Trophoblast cell (in vitro differentiated cells and primary cell): ENCODE measurements at regions not wholly inside any gene's neighbourhood (a gene's known extent, or its start where the extent isn't known, plus 50 kb on each side); places are given as distances from the start of the nearest gene placed in this dataset.

Experiments used
- DNase-seq, 2 donors: peaks; one replicate each; pipeline ENCODE4 v3.0.0-alpha.2; 2016
- H2AFZ ChIP-seq: 2 replicates; pipeline ENCODE4 v1.6.1; 2013; ENCODE audit warnings: low read length, moderate library complexity, mild to moderate bottlenecking; ENCODE audit not compliant: insufficient read depth, poor library complexity
- H2AK5ac ChIP-seq: 2 replicates; pipeline ENCODE4 v1.6.1; 2013; ENCODE audit warnings: mild to moderate bottlenecking, low read length
- H2BK120ac ChIP-seq: 2 replicates; pipeline ENCODE4 v1.6.1; 2013; ENCODE audit warnings: low read length, mild to moderate bottlenecking, moderate library complexity; ENCODE audit not compliant: insufficient read depth, poor library complexity
- H2BK12ac ChIP-seq: 2 replicates; pipeline ENCODE4 v1.6.1; 2013; ENCODE audit warnings: mild to moderate bottlenecking, low read length, moderate library complexity
- H2BK5ac ChIP-seq: 2 replicates; pipeline ENCODE4 v1.6.1; 2013; ENCODE audit warnings: low read length, low read depth, moderate library complexity, mild to moderate bottlenecking; ENCODE audit not compliant: poor library complexity
- H3K14ac ChIP-seq: 2 replicates; pipeline ENCODE4 v1.6.1; 2013; ENCODE audit warnings: mild to moderate bottlenecking, low read length
- H3K18ac ChIP-seq: 2 replicates; pipeline ENCODE4 v1.6.1; 2013; ENCODE audit warnings: mild to moderate bottlenecking, low read length
- H3K23ac ChIP-seq: 2 replicates; pipeline ENCODE4 v1.6.1; 2013; ENCODE audit warnings: low read length
- H3K27ac ChIP-seq: 2 replicates; pipeline ENCODE4 v1.5.1; 2013; ENCODE audit warnings: low read depth, mild to moderate bottlenecking, inconsistent platforms, low read length, moderate library complexity
- H3K27me3 ChIP-seq: 2 replicates; pipeline ENCODE4 v1.6.1; 2013; ENCODE audit warnings: inconsistent platforms, mild to moderate bottlenecking, low read length, moderate library complexity; ENCODE audit not compliant: insufficient read depth
- H3K36me3 ChIP-seq, 2 experiments: 1 replicate in 1 of 2; 2 replicates in 1 of 2; pipeline ENCODE4 v1.6.1; 2013; ENCODE audit warnings: low read length in 2 of 2, mild to moderate bottlenecking in 2 of 2, moderate library complexity in 1 of 2; ENCODE audit not compliant: insufficient read depth in 2 of 2, control insufficient read depth in 1 of 2
- H3K4ac ChIP-seq: 2 replicates; pipeline ENCODE4 v1.6.1; 2013; ENCODE audit warnings: low read depth, mild to moderate bottlenecking, low read length, moderate library complexity
- H3K4me1 ChIP-seq, 2 experiments: 1 replicate in 1 of 2; 2 replicates in 1 of 2; pipeline ENCODE4 v1.6.1; 2013; ENCODE audit warnings: low read length in 2 of 2, mild to moderate bottlenecking in 2 of 2, moderate library complexity in 1 of 2; ENCODE audit not compliant: insufficient read depth in 2 of 2, control insufficient read depth in 1 of 2
- H3K4me2 ChIP-seq: 2 replicates; pipeline ENCODE4 v1.6.1; 2013; ENCODE audit warnings: inconsistent platforms, mild to moderate bottlenecking, low read length, moderate library complexity
- H3K4me3 ChIP-seq: 2 replicates; pipeline ENCODE4 v1.5.1; 2013; ENCODE audit warnings: mild to moderate bottlenecking, low read depth, low read length, inconsistent platforms
- H3K79me1 ChIP-seq: one replicate; pipeline ENCODE4 v1.6.1; 2013; ENCODE audit warnings: low read length
- H3K79me2 ChIP-seq: 2 replicates; pipeline ENCODE4 v1.6.1; 2013; ENCODE audit warnings: low read length, mild to moderate bottlenecking; ENCODE audit not compliant: control insufficient read depth, insufficient read depth, poor library complexity
- H3K9ac ChIP-seq: 2 replicates; pipeline ENCODE4 v1.6.1; 2013; ENCODE audit warnings: mild to moderate bottlenecking, low read length
- H3K9me3 ChIP-seq: 2 replicates; pipeline ENCODE4 v1.6.1; 2013; ENCODE audit warnings: low read depth, mild to moderate bottlenecking, control low read depth, inconsistent platforms, low read length; ENCODE audit not compliant: insufficient read depth
- H4K12ac ChIP-seq: 2 replicates; pipeline ENCODE4 v1.6.1; 2013; ENCODE audit warnings: low read depth, mild to moderate bottlenecking, low read length, moderate library complexity
- H4K8ac ChIP-seq: 2 replicates; pipeline ENCODE4 v1.6.1; 2013; ENCODE audit warnings: low read depth, mild to moderate bottlenecking, low read length, moderate library complexity
- H4K91ac ChIP-seq: one replicate; pipeline ENCODE4 v1.6.1; 2013; ENCODE audit warnings: low read depth, mild to moderate bottlenecking, low read length, moderate library complexity
- WGBS: extraction: QIAGEN DNeasy Blood & Tissue Kit; methylation state at CpG from one replicate; pipeline ENCODE4 v1.1.7; 2013; ENCODE audit warnings: missing lambda C conversion rate; ENCODE audit not compliant: insufficient read length, insufficient coverage; ENCODE audit errors: extremely low coverage; 5-methylcytosine and 5-hydroxymethylcytosine counted together

- DNase-seq, result no peak
- H2AFZ ChIP-seq, result no peak overlapping the region
- no CpG with 5 or more reads among the region's 2 CpGs for WGBS
Measured at GRCh38 chr1:232269988-232270387, 359.9 kb downstream of the SIPA1L2 start.

GRCh38 chr1:232267837-232268598 lies 361.9 kb downstream of the SIPA1L2 start:
- no peak for DNase-seq
- WGBS, result no CpG with 5 or more reads among the region's 4 CpGs
- Histone ChIP-seq H3K4me2 (no peak overlapping the region), H3K79me1 (no peaks in the 10 kb centered on the region), H2BK5ac (no peak overlapping the region), H3K4me1 (no peaks in the 10 kb centered on the region), H4K12ac (no peak overlapping the region), H3K27ac (no peak overlapping the region), H3K79me2 (no peaks in the 10 kb centered on the region), H3K18ac (no peak overlapping the region), H3K9me3 (no peaks in the 10 kb centered on the region), H3K9ac (no peak overlapping the region), H3K14ac (no peak overlapping the region), H3K36me3 (no peaks in the 10 kb centered on the region), H2AK5ac (no peak overlapping the region), H4K8ac (no peak overlapping the region), H2BK120ac (no peak overlapping the region), H3K23ac (no peak overlapping the region), H3K27me3 (no peaks in the 10 kb centered on the region), H2AFZ (no peak overlapping the region), H3K4ac (no peak overlapping the region), H2BK12ac (no peak overlapping the region), H3K4me3 (no peak overlapping the region), H4K91ac (no peak overlapping the region)

More at GRCh38 chr1:232269988-232270387, 359.9 kb downstream of the SIPA1L2 start:
- Histone ChIP-seq H3K18ac (no peak overlapping the region), H3K27ac (no peak overlapping the region), H3K79me2 (no peaks in the 10 kb centered on the region), H3K4me1 (no peaks in the 10 kb centered on the region), H4K12ac (no peak overlapping the region), H2BK5ac (no peak overlapping the region), H3K4ac (no peak overlapping the region), H3K4me2 (no peak overlapping the region), H3K14ac (no peak overlapping the region), H4K8ac (no peak overlapping the region), H2AK5ac (no peak overlapping the region), H3K23ac (no peak overlapping the region), H3K9ac (no peak overlapping the region), H3K9me3 (no peaks in the 10 kb centered on the region), H4K91ac (no peak overlapping the region), H2BK12ac (no peak overlapping the region), H3K4me3 (no peak overlapping the region), H2BK120ac (no peak overlapping the region), H3K79me1 (no peaks in the 10 kb centered on the region), H3K36me3 (no peaks in the 10 kb centered on the region), H3K27me3 (no peaks in the 10 kb centered on the region)

GRCh38 chr1:232267092-232267836 lies 362.7 kb downstream of the SIPA1L2 start:
- H3K18ac ChIP-seq, result no peak overlapping the region
- no peak overlapping the region for H3K14ac ChIP-seq
- H2AFZ ChIP-seq, result no peak overlapping the region
- H2BK12ac ChIP-seq, result no peak overlapping the region
- no peaks in the 10 kb centered on the region for H3K79me2 ChIP-seq
- no peaks in the 10 kb centered on the region for H3K79me1 ChIP-seq
- H2BK5ac ChIP-seq, result no peak overlapping the region
- H3K4ac ChIP-seq, result no peak overlapping the region
- no peaks in the 10 kb centered on the region for H3K9me3 ChIP-seq
- no peak overlapping the region for H3K23ac ChIP-seq
- no peak for DNase-seq
- H2AK5ac ChIP-seq, result no peak overlapping the region
- H3K4me3 ChIP-seq, result no peak overlapping the region
- no peak overlapping the region for H3K9ac ChIP-seq
- no peak overlapping the region for H4K8ac ChIP-seq
- no peak overlapping the region for H3K27ac ChIP-seq
- no peaks in the 10 kb centered on the region for H3K27me3 ChIP-seq
- no peak overlapping the region for H4K12ac ChIP-seq
- no peaks in the 10 kb centered on the region for H3K4me1 ChIP-seq
- no CpG with 5 or more reads among the region's 5 CpGs for WGBS
- no peak overlapping the region for H2BK120ac ChIP-seq
- H3K36me3 ChIP-seq, result no peaks in the 10 kb centered on the region
- no peak overlapping the region for H4K91ac ChIP-seq
- H3K4me2 ChIP-seq, result no peak overlapping the region

- Histone ChIP-seq H3K79me2 (no peaks in the 10 kb centered on the region), H3K14ac (no peak overlapping the region), H3K4me2 (no peak overlapping the region), H4K91ac (no peak overlapping the region), H4K12ac (no peak overlapping the region), H3K23ac (no peak overlapping the region), H2BK12ac (no peak overlapping the region), H3K18ac (no peak overlapping the region), H2AFZ (no peak overlapping the region), H3K79me1 (no peaks in the 10 kb centered on the region), H3K4me1 (peaks cover 5 to 7% of the 10 kb centered on the region in 2 experiments), H2BK120ac (no peak overlapping the region), H3K36me3 (no peaks in the 10 kb centered on the region), H3K27me3 (no peaks in the 10 kb centered on the region), H2BK5ac (no peak overlapping the region), H4K8ac (no peak overlapping the region), H3K4ac (no peak overlapping the region), H3K4me3 (no peak overlapping the region), H3K9ac (no peak overlapping the region), H3K9me3 (no peaks in the 10 kb centered on the region), H2AK5ac (no peak overlapping the region), H3K27ac (no peak overlapping the region)
- no peak for DNase-seq
- no CpG with 5 or more reads among the region's 3 CpGs for WGBS
Measured at GRCh38 chr1:232263452-232263851, 366.5 kb downstream of the SIPA1L2 start.
